IMR-90 (cell line): ENCODE measurements at regions not wholly inside any gene's neighbourhood (a gene's known extent, or its start where the extent isn't known, plus 50 kb on each side); places are given as distances from the start of the nearest gene placed in this dataset.

Experiments
- ATAC-seq: fragments of 200-7000 bp; cut with Tn5 transposase; 2 replicates; pipeline ENCODE4 v1.9.1; 2020; ENCODE audit warnings: low read depth, mild to moderate bottlenecking, moderate library complexity
- BruUV-seq: library from RNA; stranded (reverse); fragments of 400-500 nt; replicated peaks from 2 replicates; lab custom pipeline; 2021; lab: Mats Ljungman, UMichigan
- CTCF ChIA-PET: fragments of 300-600 bp; formaldehyde crosslinking; extraction: SDS; loops from one replicate; lab custom pipeline; 2021; ENCODE audit warnings: antibody characterized with exemption; lab: Yijun Ruan, JAX
- POLR2A ChIA-PET: fragments of 300-600 bp; sonication (Branson Sonifier 250); formaldehyde crosslinking; loops from one replicate; lab custom pipeline; 2022; ENCODE audit warnings: antibody characterized with exemption; ENCODE audit not compliant: unreplicated experiment; lab: Charles Lee
- DNase-seq: peaks from one replicate; pipeline ENCODE4 v3.0.0; 2013
- H2AFZ ChIP-seq: replicated peaks from 2 replicates; pipeline ENCODE3; 2013; ENCODE audit warnings: low read length, mild to moderate bottlenecking; ENCODE audit not compliant: poor library complexity
- H2AK5ac ChIP-seq: 2 replicates; pipeline ENCODE4 v1.6.1; 2013; ENCODE audit warnings: low read depth, low read length, inconsistent platforms
- H2AK9ac ChIP-seq: replicated peaks from 2 replicates; pipeline ENCODE3; 2013; ENCODE audit warnings: mild to moderate bottlenecking, low read depth, low read length, moderate library complexity; ENCODE audit not compliant: poor library complexity
- H2BK120ac ChIP-seq: 2 replicates; pipeline ENCODE4 v1.6.1; 2013; ENCODE audit warnings: low read depth, low read length, inconsistent platforms
- H2BK15ac ChIP-seq: 3 replicates; pipeline ENCODE4 v1.6.1; 2013; ENCODE audit warnings: low read depth, low read length, inconsistent platforms
- H2BK20ac ChIP-seq: 2 replicates; pipeline ENCODE4 v1.6.1; 2013; ENCODE audit warnings: low read depth, mild to moderate bottlenecking, inconsistent platforms, low read length, moderate library complexity
- H2BK5ac ChIP-seq: 2 replicates; pipeline ENCODE4 v1.6.1; 2013; ENCODE audit warnings: mild to moderate bottlenecking, low read depth, low read length, inconsistent platforms; ENCODE audit not compliant: poor library complexity, severe bottlenecking
- H3K14ac ChIP-seq: replicated peaks from 2 replicates; pipeline ENCODE4 v1.6.1; 2013; ENCODE audit warnings: low read depth, low read length, inconsistent platforms
- H3K18ac ChIP-seq: 2 replicates; pipeline ENCODE4 v1.6.1; 2013; ENCODE audit warnings: low read depth, low read length, control low read depth
- H3K23ac ChIP-seq: 2 replicates; pipeline ENCODE4 v1.6.1; 2013; ENCODE audit warnings: low read depth, low read length, inconsistent platforms
- H3K27ac ChIP-seq: 2 replicates; pipeline ENCODE4 v1.5.1; 2013; ENCODE audit warnings: mild to moderate bottlenecking, control low read depth, low read length; ENCODE audit not compliant: insufficient read depth
- H3K27me3 ChIP-seq: 2 replicates; pipeline ENCODE4 v1.6.1; 2013; ENCODE audit warnings: low read length; ENCODE audit not compliant: control insufficient read depth, insufficient read depth
- H3K36me3 ChIP-seq: 2 replicates; pipeline ENCODE4 v1.6.1; 2013; ENCODE audit warnings: low read length, mixed read lengths; ENCODE audit not compliant: control insufficient read depth, insufficient read depth
- H3K4ac ChIP-seq: 2 replicates; pipeline ENCODE4 v1.6.1; 2013; ENCODE audit warnings: low read depth, low read length, inconsistent platforms
- H3K4me1 ChIP-seq: 2 replicates; pipeline ENCODE4 v1.6.1; 2013; ENCODE audit warnings: low read length, mixed read lengths; ENCODE audit not compliant: control insufficient read depth, insufficient read depth
- H3K4me2 ChIP-seq: 2 replicates; pipeline ENCODE4 v1.6.1; 2013; ENCODE audit warnings: low read depth, mild to moderate bottlenecking, control low read depth, low read length, moderate library complexity
- H3K4me3 ChIP-seq: 2 replicates; pipeline ENCODE4 v1.5.1; 2013; ENCODE audit warnings: low read depth, mild to moderate bottlenecking, control low read depth, low read length, moderate library complexity; ENCODE audit not compliant: insufficient read depth
- H3K56ac ChIP-seq: 2 replicates; pipeline ENCODE4 v1.6.1; 2013; ENCODE audit warnings: low read length, inconsistent platforms; ENCODE audit not compliant: insufficient read depth; ENCODE audit errors: extremely low read depth
- H3K79me1 ChIP-seq, 2 experiments: 2 replicates each; pipeline ENCODE4 v1.6.1; 2013; ENCODE audit warnings: low read length in 2 of 2, inconsistent platforms in 1 of 2, low read depth in 1 of 2
- H3K9ac ChIP-seq: 2 replicates; pipeline ENCODE4 v1.6.1; 2013; ENCODE audit warnings: low read depth, low read length, control low read depth
- H3K9me1 ChIP-seq: 2 replicates; pipeline ENCODE4 v1.6.1; 2013; ENCODE audit warnings: low read length, inconsistent platforms; ENCODE audit not compliant: insufficient read depth
- H3K9me3 ChIP-seq: 2 replicates; pipeline ENCODE4 v1.6.1; 2013; ENCODE audit warnings: low read length; ENCODE audit not compliant: control insufficient read depth, insufficient read depth
- H4K20me1 ChIP-seq: 2 replicates; pipeline ENCODE4 v1.6.1; 2013; ENCODE audit warnings: low read length, inconsistent platforms; ENCODE audit not compliant: insufficient read depth
- H4K5ac ChIP-seq: 2 replicates; pipeline ENCODE4 v1.6.1; 2013; ENCODE audit warnings: mild to moderate bottlenecking, low read depth, low read length, control low read depth
- H4K8ac ChIP-seq, 2 experiments: 2 replicates each; pipeline ENCODE4 v1.6.1; 2013; ENCODE audit warnings: low read depth in 2 of 2, low read length in 2 of 2, control low read depth in 1 of 2, inconsistent platforms in 1 of 2
- H4K91ac ChIP-seq: 2 replicates; pipeline ENCODE4 v1.6.1; 2013; ENCODE audit warnings: low read depth, low read length, inconsistent platforms; ENCODE audit not compliant: insufficient read depth
- BHLHE40 ChIP-seq: fragments of 150-350 bp; IDR thresholded peaks from 2 replicates; pipeline ENCODE4 v1.6.1; 2016; ENCODE audit warnings: mild to moderate bottlenecking, low read depth, low read length
- CEBPB ChIP-seq: IDR thresholded peaks from 2 replicates; pipeline ENCODE4 v1.6.1; 2012; ENCODE audit warnings: low read depth, low read length, improper control_type of control experiment
- CHD1 ChIP-seq: IDR thresholded peaks from 2 replicates; pipeline ENCODE4 v1.6.1; 2012; ENCODE audit warnings: low read depth, low read length, improper control_type of control experiment
- FOS ChIP-seq: fragments of 150-350 bp; IDR thresholded peaks from 2 replicates; pipeline ENCODE4 v1.6.1; 2016; ENCODE audit warnings: low read depth, low read length
- MAFK ChIP-seq: IDR thresholded peaks from 2 replicates; pipeline ENCODE4 v1.6.1; 2012; ENCODE audit warnings: low read depth, low read length, improper control_type of control experiment
- MAZ ChIP-seq: IDR thresholded peaks from 2 replicates; pipeline ENCODE4 v1.6.1; 2012; ENCODE audit warnings: low read depth, mild to moderate bottlenecking, low read length, improper control_type of control experiment, moderate library complexity, borderline replicate concordance
- MXI1 ChIP-seq: IDR thresholded peaks from 2 replicates; pipeline ENCODE4 v1.6.1; 2012; ENCODE audit warnings: low read depth, mild to moderate bottlenecking, low read length, moderate library complexity, borderline replicate concordance
- NFE2L2 ChIP-seq: fragments of 150-350 bp; IDR thresholded peaks from 2 replicates; pipeline ENCODE4 v1.6.1; 2016; ENCODE audit warnings: low read depth, mild to moderate bottlenecking, low read length
- POLR2A ChIP-seq: IDR thresholded peaks from 2 replicates; pipeline ENCODE4 v1.6.1; 2012; ENCODE audit warnings: mild to moderate bottlenecking, low read depth, low read length
- RAD21 ChIP-seq: IDR thresholded peaks from 2 replicates; pipeline ENCODE4 v1.6.1; 2012; ENCODE audit warnings: low read length, improper control_type of control experiment
- RCOR1 ChIP-seq: IDR thresholded peaks from 2 replicates; pipeline ENCODE4 v1.6.1; 2012; ENCODE audit warnings: mild to moderate bottlenecking, low read length, improper control_type of control experiment; ENCODE audit not compliant: insufficient replicate concordance
- SMC3 ChIP-seq: fragments of 150-350 bp; IDR thresholded peaks from 2 replicates; pipeline ENCODE4 v1.6.1; 2016; ENCODE audit warnings: low read depth, mild to moderate bottlenecking, antibody characterized with exemption, low read length, moderate library complexity
- WGBS, 2 experiments: methylation state at CpG; one replicate each; pipeline versions ENCODE4 v1.1.5 to v1.1.7; 2013; ENCODE audit warnings: missing lambda C conversion rate in 2 of 2; ENCODE audit not compliant: insufficient read length in 1 of 2; ENCODE audit errors: extremely low coverage in 2 of 2; 5-methylcytosine and 5-hydroxymethylcytosine counted together
- dilution Hi-C: fragments of 300-500 bp; cut with HindIII; formaldehyde crosslinking; loops from one replicate; pipeline ENCODE4 v1.14.3; 2018; ENCODE audit warnings: low sequenced_read_pairs; ENCODE audit not compliant: unreplicated experiment
- in situ Hi-C: fragments of 300-500 bp; cut with MboI; formaldehyde crosslinking; loops from 3 replicates; pipeline ENCODE4 v1.14.3; 2019; ENCODE audit warnings: low sequenced_read_pairs, inconsistent platforms, mixed read lengths
- intact Hi-C: fragments of 100-400 bp; cut with micrococcal nuclease; formaldehyde crosslinking; loops from 2 replicates; pipeline ENCODE4 v1.10.0; 2022
- TF ChIP-seq, protein P1 (sequence below): fragments of 150-350 bp; IDR thresholded peaks from 2 replicates; pipeline ENCODE4 v1.6.1; 2016; ENCODE audit warnings: low read depth, mild to moderate bottlenecking, low read length, moderate library complexity, borderline replicate concordance
- TF ChIP-seq, protein P2 (sequence below): fragments of 150-350 bp; IDR thresholded peaks from 2 replicates; pipeline ENCODE4 v1.6.1; 2017; ENCODE audit warnings: mild to moderate bottlenecking, antibody characterized with exemption, low read length, low read depth
- TF ChIP-seq, protein P3 (sequence below): conservative IDR thresholded peaks from 2 replicates; pipeline ENCODE4 v1.5.1; 2012; ENCODE audit warnings: mild to moderate bottlenecking, low read depth, low read length, improper control_type of control experiment

DNA sequence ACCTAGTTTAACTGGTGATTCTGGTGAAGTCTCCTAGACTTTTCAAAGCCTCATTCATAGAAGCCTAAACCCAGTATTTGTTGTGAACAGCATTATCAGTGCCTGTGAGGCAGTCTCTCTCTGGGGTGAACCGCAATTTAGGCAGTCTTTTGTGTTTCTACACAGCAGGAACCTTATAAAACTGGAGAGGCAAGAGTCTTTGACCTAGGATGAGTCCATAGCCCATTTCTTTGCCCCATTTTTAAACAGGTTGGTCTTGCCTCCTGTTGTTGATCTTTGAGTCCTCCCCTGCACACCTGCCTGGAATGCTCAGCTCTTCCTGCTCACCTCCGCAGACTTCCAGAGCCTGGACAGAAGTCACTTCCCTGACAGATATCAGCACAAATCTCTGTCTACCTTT, 51.2 kb upstream of the NRP1 start:
- Histone ChIP-seq H2BK5ac (no peak overlapping the region), H2BK15ac (no peak overlapping the region), H4K20me1 (no peaks in the 10 kb centered on the region), H3K23ac (no peak overlapping the region), H4K91ac (no peak overlapping the region), H2AK5ac (no peak overlapping the region), H3K9ac (no peak overlapping the region), H3K14ac (no peak overlapping the region), H3K4me3 (no peak overlapping the region), H2BK120ac (no peak overlapping the region), H3K18ac (no peak overlapping the region), H4K8ac (no peak overlapping the region), H2AFZ (no peak overlapping the region), H3K9me1 (0 out of 2 replicates have a peak, but pooled peaks cover 3% of the 10 kb centered on the region), H3K56ac (no peak overlapping the region), H3K27ac (no peak overlapping the region), H3K27me3 (no peaks in the 10 kb centered on the region), H3K4me2 (no peak overlapping the region), H3K4ac (no peak overlapping the region), H3K36me3 (no peaks in the 10 kb centered on the region), H3K9me3 (no peaks in the 10 kb centered on the region), H3K4me1 (peaks cover 7% of the 10 kb centered on the region), H4K5ac (no peak overlapping the region), H2BK20ac (no peak overlapping the region), H3K79me1 (no peaks in the 10 kb centered on the region), H2AK9ac (no peak overlapping the region)
- dilution Hi-C loops (no loop called here), intact Hi-C loops (no loop called here), in situ Hi-C loops (no loop called here)
- ATAC-seq, result no peak
- BruUV-seq, result no TSS peak
- ChIA-PET POLR2A (no interaction called here), CTCF (no interaction called here)
- DNase-seq, result no peak
- TF ChIP-seq, protein P1, sequence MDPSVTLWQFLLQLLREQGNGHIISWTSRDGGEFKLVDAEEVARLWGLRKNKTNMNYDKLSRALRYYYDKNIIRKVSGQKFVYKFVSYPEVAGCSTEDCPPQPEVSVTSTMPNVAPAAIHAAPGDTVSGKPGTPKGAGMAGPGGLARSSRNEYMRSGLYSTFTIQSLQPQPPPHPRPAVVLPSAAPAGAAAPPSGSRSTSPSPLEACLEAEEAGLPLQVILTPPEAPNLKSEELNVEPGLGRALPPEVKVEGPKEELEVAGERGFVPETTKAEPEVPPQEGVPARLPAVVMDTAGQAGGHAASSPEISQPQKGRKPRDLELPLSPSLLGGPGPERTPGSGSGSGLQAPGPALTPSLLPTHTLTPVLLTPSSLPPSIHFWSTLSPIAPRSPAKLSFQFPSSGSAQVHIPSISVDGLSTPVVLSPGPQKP, result no peak
- TF ChIP-seq, protein P2, sequence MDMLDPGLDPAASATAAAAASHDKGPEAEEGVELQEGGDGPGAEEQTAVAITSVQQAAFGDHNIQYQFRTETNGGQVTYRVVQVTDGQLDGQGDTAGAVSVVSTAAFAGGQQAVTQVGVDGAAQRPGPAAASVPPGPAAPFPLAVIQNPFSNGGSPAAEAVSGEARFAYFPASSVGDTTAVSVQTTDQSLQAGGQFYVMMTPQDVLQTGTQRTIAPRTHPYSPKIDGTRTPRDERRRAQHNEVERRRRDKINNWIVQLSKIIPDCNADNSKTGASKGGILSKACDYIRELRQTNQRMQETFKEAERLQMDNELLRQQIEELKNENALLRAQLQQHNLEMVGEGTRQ, result no peak
- TF ChIP-seq MAFK (no peak), CHD1 (no peak), MXI1 (no peak), FOS (no peak), POLR2A (no peak), BHLHE40 (no peak), MAZ (no peak), RCOR1 (no peak), RAD21 (no peak), NFE2L2 (no peak), SMC3 (no peak), CEBPB (no peak)
- TF ChIP-seq, protein P3, sequence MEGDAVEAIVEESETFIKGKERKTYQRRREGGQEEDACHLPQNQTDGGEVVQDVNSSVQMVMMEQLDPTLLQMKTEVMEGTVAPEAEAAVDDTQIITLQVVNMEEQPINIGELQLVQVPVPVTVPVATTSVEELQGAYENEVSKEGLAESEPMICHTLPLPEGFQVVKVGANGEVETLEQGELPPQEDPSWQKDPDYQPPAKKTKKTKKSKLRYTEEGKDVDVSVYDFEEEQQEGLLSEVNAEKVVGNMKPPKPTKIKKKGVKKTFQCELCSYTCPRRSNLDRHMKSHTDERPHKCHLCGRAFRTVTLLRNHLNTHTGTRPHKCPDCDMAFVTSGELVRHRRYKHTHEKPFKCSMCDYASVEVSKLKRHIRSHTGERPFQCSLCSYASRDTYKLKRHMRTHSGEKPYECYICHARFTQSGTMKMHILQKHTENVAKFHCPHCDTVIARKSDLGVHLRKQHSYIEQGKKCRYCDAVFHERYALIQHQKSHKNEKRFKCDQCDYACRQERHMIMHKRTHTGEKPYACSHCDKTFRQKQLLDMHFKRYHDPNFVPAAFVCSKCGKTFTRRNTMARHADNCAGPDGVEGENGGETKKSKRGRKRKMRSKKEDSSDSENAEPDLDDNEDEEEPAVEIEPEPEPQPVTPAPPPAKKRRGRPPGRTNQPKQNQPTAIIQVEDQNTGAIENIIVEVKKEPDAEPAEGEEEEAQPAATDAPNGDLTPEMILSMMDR, result no peak
- 93% methylated on average over 2 of the region's 2 CpGs; no CpG with 5 or more reads in 1 of the 2 experiments for WGBS, 2 experiments
